Fibroblast of upper back skin (primary cell): ENCODE measurements at regions not wholly inside any gene's neighbourhood (a gene's known extent, or its start where the extent isn't known, plus 50 kb on each side); places are given as distances from the start of the nearest gene placed in this dataset.
"Not testable (repeated sequence)": the region's sequence is repeated elsewhere in the genome, so short reads cannot be mapped to it uniquely, and the experiment has no call there.

Source experiments
- DNase-seq: peaks from one replicate; pipeline ENCODE4 v3.0.0-alpha.2; 2013

- DNase-seq, result no peak
Observed at GRCh38 chr12:104906695-104907094, 51.4 kb downstream of the SLC41A2 start.

- DNase-seq, result not testable (repeated sequence)
Observed at GRCh38 chr12:104905446-104905845, 52.6 kb downstream of the SLC41A2 start.

GRCh38 chr12:104903648-104904423, 54.3 kb downstream of the SLC41A2 start:
- peak; percentile 20 for DNase-seq

- no peak for DNase-seq
Observed at GRCh38 chr12:104902125-104902524, 56.0 kb downstream of the SLC41A2 start.

- no peak for DNase-seq
Observed at GRCh38 chr12:104896710-104897109, 61.4 kb downstream of the SLC41A2 start.

GRCh38 chr12:104896146-104896545, 61.9 kb downstream of the SLC41A2 start:
- DNase-seq, result no peak

GRCh38 chr12:104895415-104895814, 62.7 kb downstream of the SLC41A2 start:
- no peak for DNase-seq

- no peak for DNase-seq
Observed at GRCh38 chr12:104890476-104891096, 67.5 kb downstream of the SLC41A2 start.

- no peak for DNase-seq
Observed at GRCh38 chr12:104889735-104890134, 68.4 kb downstream of the SLC41A2 start.

- DNase-seq, result no peak
Observed at GRCh38 chr12:104888892-104889291, 69.2 kb downstream of the SLC41A2 start.

- DNase-seq, result no peak
Observed at GRCh38 chr12:104888481-104888880, 69.6 kb downstream of the SLC41A2 start.

GRCh38 chr12:104887452-104887851, 70.6 kb downstream of the SLC41A2 start:
- no peak for DNase-seq

- peak; percentile 46 for DNase-seq
Observed at GRCh38 chr12:104886418-104887401, 71.4 kb downstream of the SLC41A2 start.

GRCh38 chr12:104878858-104879257, 79.2 kb downstream of the SLC41A2 start:
- DNase-seq, result not testable (repeated sequence)

- peak; percentile 67 for DNase-seq
Observed at GRCh38 chr12:104877103-104877705, 80.9 kb downstream of the SLC41A2 start.

- no peak for DNase-seq
Observed at GRCh38 chr12:104873374-104873773, 84.7 kb downstream of the SLC41A2 start.

- DNase-seq, result no peak
Observed at GRCh38 chr12:104870797-104871196, 87.3 kb downstream of the SLC41A2 start.

- DNase-seq, result peak; percentile 83
Observed at GRCh38 chr12:104866291-104866690, 91.8 kb downstream of the SLC41A2 start.

- no peak for DNase-seq
Observed at GRCh38 chr12:104865080-104865479, 93.0 kb downstream of the SLC41A2 start.

- DNase-seq, result no peak
Observed at GRCh38 chr12:104864668-104865067, 93.4 kb downstream of the SLC41A2 start.

- peak; percentile 84 for DNase-seq
Observed at GRCh38 chr12:104863296-104863948, 94.7 kb downstream of the SLC41A2 start.
